SW480 (cell line): ENCODE measurements at regions not wholly inside any gene's neighbourhood (a gene's known extent, or its start where the extent isn't known, plus 50 kb on each side); places are given as distances from the start of the nearest gene placed in this dataset.
A peak's percentile ranks its signal among the peaks of the same experiment; 100 is the strongest.
"Not testable (repeated sequence)": the region's sequence is repeated elsewhere in the genome, so short reads cannot be mapped to it uniquely, and the experiment has no call there.

Experiments
- DNase-seq: peaks from one replicate; pipeline ENCODE4 v3.0.0-alpha.2; 2016; ENCODE audit warnings: low spot score

DNA sequence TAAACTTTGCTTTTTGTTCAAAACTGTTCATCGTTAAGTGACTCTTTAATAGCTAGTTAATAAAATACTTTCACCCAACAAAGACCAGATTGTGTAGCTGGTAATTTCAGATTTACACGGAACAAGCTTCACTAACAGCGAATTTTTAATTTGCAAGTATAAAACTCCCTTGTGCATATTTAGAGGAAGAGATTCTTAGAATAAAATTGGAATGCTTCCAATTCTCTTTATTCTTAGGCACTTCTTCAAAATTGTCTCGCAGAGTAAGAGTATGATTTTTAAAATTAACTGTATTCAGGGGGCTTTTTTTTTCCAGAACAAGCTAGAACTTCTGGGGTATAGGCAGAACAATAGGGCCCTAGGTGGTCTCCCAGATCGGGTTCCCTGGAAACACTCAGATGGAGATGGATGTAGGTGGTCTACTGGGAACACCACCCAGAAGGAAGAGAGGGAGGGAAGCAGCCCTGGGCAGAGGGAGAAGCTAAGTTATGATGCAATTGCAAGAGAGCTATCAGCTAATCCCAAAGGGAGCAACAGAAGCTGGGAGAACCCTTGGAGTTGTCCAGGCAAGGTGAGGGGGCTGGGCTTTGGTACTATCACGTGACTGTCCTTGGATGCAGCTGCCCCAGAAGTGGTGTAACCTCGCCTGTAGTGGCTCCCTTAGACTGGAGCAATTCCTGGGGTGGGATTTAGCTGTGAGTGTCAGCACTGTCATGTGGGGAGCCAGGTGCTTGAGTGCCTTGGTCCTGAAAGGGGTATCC lies 151.7 kb upstream of the ASB18 start:
- DNase-seq = no peak

GRCh38 chr2:236417150-236417549 lies 152.5 kb upstream of the ACKR3 start:
- DNase-seq = no peak

GRCh38 chr2:236430584-236430983 lies 139.0 kb upstream of the ACKR3 start:
- no peak for DNase-seq

- no peak for DNase-seq
Observed at GRCh38 chr2:236434593-236434992, 135.0 kb upstream of the ACKR3 start.

GRCh38 chr2:236440110-236440881 lies 129.3 kb upstream of the ACKR3 start:
- no peak for DNase-seq

GRCh38 chr2:236444187-236444586 lies 125.4 kb upstream of the ACKR3 start:
- DNase-seq = no peak

- DNase-seq = no peak
Observed at GRCh38 chr2:236445678-236446077, 123.9 kb upstream of the ACKR3 start.

GRCh38 chr2:236446521-236446920 lies 123.1 kb upstream of the ACKR3 start:
- no peak for DNase-seq

- no peak for DNase-seq
Observed at GRCh38 chr2:236449167-236449761, 120.4 kb upstream of the ACKR3 start.

DNA sequence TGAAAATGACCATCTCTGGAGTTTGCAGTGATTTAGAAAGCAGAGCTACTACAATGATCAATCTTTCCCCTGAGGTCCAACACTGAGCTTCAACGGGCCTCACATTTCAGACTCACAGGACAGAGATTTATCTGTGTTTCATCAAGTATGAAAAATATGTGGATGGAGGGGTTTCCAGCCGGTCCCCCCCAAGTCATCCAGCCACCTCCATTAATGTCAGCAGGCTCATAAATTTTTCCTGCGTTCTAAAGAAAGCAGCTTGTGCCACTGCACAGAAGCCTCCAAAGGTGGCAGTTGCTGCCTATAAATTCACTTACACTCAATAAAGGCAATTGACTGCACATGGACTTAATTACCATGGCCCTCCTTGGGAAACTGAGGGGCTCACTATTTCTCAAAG lies 117.4 kb upstream of the ACKR3 start:
- no peak for DNase-seq

DNA sequence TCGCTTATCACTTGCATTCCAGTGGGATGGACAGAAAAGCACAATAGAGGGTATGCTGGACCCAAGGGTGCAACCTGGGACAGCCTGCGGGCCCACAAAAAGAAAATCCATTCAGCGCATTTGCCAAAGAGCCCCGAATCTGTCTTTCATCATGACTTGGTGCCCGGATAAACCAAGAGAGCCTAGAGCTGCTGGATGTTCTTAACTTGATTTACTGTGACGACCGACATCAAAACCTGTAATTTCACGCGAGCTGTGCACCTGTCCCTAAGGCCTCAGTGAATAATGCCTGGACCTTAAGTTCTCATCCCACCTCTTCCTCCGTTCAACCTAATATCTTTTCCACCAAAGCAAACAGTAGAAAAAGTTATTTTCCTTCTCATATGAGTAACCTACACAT lies 115.5 kb upstream of the ACKR3 start:
- DNase-seq = no peak

DNA sequence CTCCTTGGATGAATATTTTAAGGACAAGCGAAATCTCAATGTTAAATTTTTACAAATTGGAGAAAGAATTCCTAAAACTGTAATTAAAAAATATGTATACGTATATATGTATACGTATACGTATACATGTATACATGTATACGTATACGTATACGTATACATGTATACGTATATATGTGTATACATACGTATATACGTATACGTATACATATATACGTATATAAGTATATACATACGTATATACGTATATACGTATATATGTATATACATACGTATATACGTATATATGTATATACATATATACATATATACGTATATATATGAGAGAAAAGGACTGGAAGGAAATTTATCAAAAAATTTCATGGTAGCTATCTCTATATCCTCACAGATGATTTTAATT lies 110.2 kb upstream of the ACKR3 start:
- no peak for DNase-seq

DNA sequence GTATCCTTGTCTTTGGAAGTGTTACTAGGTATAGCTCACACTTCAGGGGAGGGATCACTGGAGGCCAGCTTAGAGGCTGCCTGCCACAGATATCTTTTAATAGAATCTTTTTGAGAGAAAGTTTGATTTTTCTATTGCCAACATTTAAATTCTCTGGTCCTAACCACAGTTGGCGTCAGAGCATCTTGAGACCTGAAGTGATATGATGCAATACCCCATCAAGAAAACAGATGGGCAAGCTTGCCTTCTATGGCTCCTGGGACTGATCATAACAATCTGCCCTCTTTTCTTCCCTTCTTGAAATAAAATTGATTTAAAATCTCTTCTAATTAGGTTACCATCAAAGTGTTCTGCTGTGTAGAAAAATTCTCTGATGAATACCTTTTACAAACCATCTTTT lies 105.5 kb upstream of the ACKR3 start:
- no peak for DNase-seq

- no peak for DNase-seq
Observed at GRCh38 chr2:236472720-236473495, 96.7 kb upstream of the ACKR3 start.

- no peak for DNase-seq
Observed at GRCh38 chr2:236473691-236474090, 95.9 kb upstream of the ACKR3 start.

DNA sequence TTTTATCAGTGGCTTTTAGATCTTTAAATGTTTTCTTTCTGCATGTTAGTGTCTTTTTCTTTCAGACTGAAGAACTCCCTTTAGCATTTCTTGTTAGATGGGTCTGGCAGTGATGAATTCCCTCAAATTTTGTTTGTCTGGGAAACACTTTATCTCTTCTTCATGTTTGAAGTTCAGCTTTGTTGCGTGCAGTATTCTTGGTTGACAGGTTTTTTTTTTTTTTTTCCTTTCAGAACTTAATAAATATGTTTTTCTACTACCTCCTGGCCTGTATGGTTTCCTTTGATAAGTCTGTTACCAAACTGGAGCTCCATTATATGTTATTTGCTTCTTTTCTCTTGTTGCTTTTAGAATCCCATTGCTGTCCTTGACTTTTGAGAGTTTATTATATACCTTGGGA lies 89.8 kb upstream of the ACKR3 start:
- DNase-seq = no peak

DNA sequence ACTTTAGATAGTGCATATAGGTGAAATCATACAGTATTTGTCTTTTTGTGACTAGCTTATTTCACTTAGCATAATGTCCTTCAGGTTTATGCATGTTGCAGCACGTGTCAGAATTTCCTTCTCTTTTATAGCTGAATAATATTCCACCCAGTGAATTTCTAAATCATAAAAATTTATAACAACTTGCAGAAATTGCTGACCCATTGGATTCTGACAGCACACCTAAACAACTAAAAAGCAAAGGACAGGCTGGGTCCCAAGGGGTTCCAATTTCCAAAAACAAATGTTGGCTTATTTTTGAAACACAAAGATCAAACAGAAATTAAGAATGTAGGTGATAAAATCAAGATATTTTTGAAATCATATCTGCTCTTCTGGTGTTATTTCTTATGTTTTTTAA lies 86.5 kb upstream of the ACKR3 start:
- no peak for DNase-seq

- DNase-seq = no peak
Observed at GRCh38 chr2:236485519-236485918, 84.1 kb upstream of the ACKR3 start.

DNA sequence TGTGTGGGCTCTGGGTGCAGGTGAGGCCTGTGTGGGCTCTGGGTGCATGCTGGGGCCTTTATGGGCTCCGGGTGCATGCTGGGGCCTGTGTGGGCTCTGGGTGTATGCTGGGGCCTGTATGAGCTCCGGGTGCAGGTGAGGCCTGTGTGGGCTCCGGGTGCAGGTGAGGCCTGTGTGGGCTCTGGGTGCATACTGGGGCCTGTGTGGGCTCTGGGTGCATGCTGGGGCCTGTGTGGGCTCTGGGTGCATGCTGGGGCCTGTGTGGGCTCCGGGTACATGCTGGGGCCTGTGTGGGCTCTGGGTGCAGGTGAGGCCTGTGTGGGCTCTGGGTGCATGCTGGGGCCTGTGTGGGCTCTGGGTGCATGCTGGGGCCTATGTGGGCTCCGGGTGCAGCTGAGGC lies 80.5 kb upstream of the ACKR3 start:
- DNase-seq = not testable (repeated sequence)

- no peak for DNase-seq
Observed at GRCh38 chr2:236489895-236490404, 79.7 kb upstream of the ACKR3 start.

DNA sequence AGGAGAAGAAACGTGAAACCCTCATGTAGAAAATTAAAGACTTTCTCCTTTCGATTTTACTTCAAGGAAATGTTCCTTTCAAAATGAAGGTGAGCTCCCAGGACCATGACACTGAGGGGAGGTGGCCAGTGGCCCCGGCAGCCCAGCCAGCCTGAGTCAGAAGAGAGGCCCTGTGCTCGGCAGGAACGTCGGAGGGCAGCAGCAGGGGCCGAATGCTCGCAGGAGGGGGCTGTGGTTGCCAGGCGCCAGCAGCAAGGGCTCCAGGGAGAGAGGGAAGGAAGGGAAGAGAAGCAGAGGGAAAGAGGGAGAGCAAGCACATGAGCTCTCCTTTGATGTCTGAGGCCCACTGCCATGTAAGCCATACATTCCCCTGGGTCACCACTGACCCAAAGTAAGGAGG lies 73.3 kb upstream of the ACKR3 start:
- DNase-seq = no peak

DNA sequence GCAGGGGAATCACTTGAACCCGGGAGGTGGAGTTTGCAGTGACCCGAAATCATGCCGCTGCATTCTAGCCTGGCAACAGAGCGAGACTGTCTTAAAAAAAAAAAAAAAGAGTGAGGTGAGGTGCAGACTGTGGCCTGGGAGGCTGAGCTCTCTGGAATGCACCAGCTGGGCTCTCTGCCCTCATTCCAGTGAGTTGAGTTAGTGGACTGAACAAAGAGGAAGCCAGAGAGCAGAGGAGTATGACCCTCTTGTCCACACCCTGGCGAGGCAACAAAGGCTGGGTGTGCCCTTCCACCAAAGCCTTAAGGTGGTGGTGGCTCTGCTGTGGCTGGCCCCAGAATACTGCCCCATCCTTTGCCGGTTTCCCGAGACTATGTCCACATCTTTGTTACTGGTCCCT lies 71.3 kb upstream of the ACKR3 start:
- DNase-seq = peak; percentile 2
